HCT116 (cell line): ENCODE measurements at regions not wholly inside any gene's neighbourhood (a gene's known extent, or its start where the extent isn't known, plus 50 kb on each side); places are given as distances from the start of the nearest gene placed in this dataset.

Experiments
- ATAC-seq: fragments of 200-7000 bp; cut with Tn5 transposase; 2 replicates; pipeline ENCODE4 v1.9.1; 2020; ENCODE audit warnings: mild to moderate bottlenecking, moderate library complexity
- BruUV-seq: library from RNA; stranded (reverse); fragments of 400-500 nt; replicated peaks from 2 replicates; lab custom pipeline; 2021; lab: Mats Ljungman, UMichigan
- CTCF ChIA-PET: fragments of 300-600 bp; sonication (Branson Sonifier 250); formaldehyde crosslinking; loops from one replicate; lab custom pipeline; 2021; ENCODE audit warnings: antibody characterized with exemption; lab: Charles Lee
- POLR2A ChIA-PET: fragments of 300-600, 350-600 bp; sonication (Branson Sonifier 250); formaldehyde crosslinking; loops from one replicate; lab custom pipeline; 2021; ENCODE audit warnings: antibody characterized with exemption; lab: Charles Lee
- RAD21 ChIA-PET, 2 experiments: fragments of 300-600 bp; sonication (Branson Sonifier 250); formaldehyde crosslinking; loops; one replicate each; lab custom pipeline; 2023; ENCODE audit warnings: low total read pairs in 2 of 2; ENCODE audit not compliant: uncharacterized antibody in 2 of 2, unreplicated experiment in 2 of 2, low non-redundant PET in 1 of 2; lab: Charles Lee
- DNase-seq: peaks from one replicate; pipeline ENCODE4 v3.0.0-alpha.2; 2010; ENCODE audit warnings: low read depth, low spot score
- H2AFZ ChIP-seq: fragments of 200-600 bp; shearing (Covaris generic), sonication (generic); 2 replicates; pipeline ENCODE4 v1.6.1; 2017; ENCODE audit warnings: low read depth, mixed run types, mixed read lengths, antibody characterized with exemption, low read length; ENCODE audit not compliant: poor library complexity, severe bottlenecking
- H3K27ac ChIP-seq: 2 replicates; pipeline ENCODE4 v1.5.1; 2012; ENCODE audit warnings: low read depth, low read length
- H3K27me3 ChIP-seq: fragments of 200-600 bp; sonication (generic); 2 replicates; pipeline ENCODE4 v1.6.1; 2016; ENCODE audit warnings: mixed run types, low read length, mixed read lengths; ENCODE audit not compliant: insufficient read depth
- H3K36me3 ChIP-seq, 2 experiments: fragments of 200-500 bp in 1 of 2; fragments of 200-600 bp in 1 of 2; sonication (Bioruptor generic) in 1 of 2; sonication (generic) in 1 of 2; 2 replicates each; pipeline versions ENCODE4 v1.5.1 to v1.6.1; 2014 to 2016; ENCODE audit warnings: low read length in 2 of 2, inconsistent platforms in 1 of 2, mixed read lengths in 1 of 2, mixed run types in 1 of 2; ENCODE audit not compliant: insufficient read depth in 2 of 2, control insufficient read depth in 1 of 2
- H3K4me1 ChIP-seq, 2 experiments: fragments of 200-600 bp in 1 of 2; sonication (generic) in 1 of 2; 2 replicates each; pipeline versions ENCODE4 v1.5.1 to v1.6.1; 2012 to 2017; ENCODE audit warnings: low read length in 2 of 2, inconsistent platforms in 1 of 2, mild to moderate bottlenecking in 1 of 2, mixed read lengths in 1 of 2, mixed run types in 1 of 2, moderate library complexity in 1 of 2; ENCODE audit not compliant: insufficient read depth in 2 of 2, control insufficient read depth in 1 of 2
- H3K4me2 ChIP-seq: fragments of 200-600 bp; sonication (generic); 2 replicates; pipeline ENCODE4 v1.6.1; 2017; ENCODE audit warnings: mixed run types, low read length, mixed read lengths
- H3K4me3 ChIP-seq, 2 experiments: fragments of 200-600 bp in 1 of 2; sonication (generic) in 1 of 2; replicated peaks in 1 of 2; 2 replicates each; pipeline ENCODE4 v1.5.1; 2011 to 2016; ENCODE audit warnings: low read length in 2 of 2, control low read depth in 1 of 2, low read depth in 1 of 2, mild to moderate bottlenecking in 1 of 2, mixed read lengths in 1 of 2, mixed run types in 1 of 2
- H3K79me2 ChIP-seq: fragments of 200-600 bp; sonication (generic); 2 replicates; pipeline ENCODE4 v1.6.1; 2017; ENCODE audit warnings: mild to moderate bottlenecking, mixed run types, low read length, moderate library complexity, mixed read lengths; ENCODE audit not compliant: insufficient read depth
- H3K9ac ChIP-seq: fragments of 200-600 bp; sonication (generic); 2 replicates; pipeline ENCODE4 v1.6.1; 2016; ENCODE audit warnings: low read length, mixed read lengths
- H3K9me2 ChIP-seq: fragments of 200-600 bp; sonication (generic), shearing (Covaris generic); 2 replicates; pipeline ENCODE4 v1.6.1; 2017; ENCODE audit warnings: mixed run types, mild to moderate bottlenecking, moderate library complexity; ENCODE audit not compliant: insufficient read depth
- H3K9me3 ChIP-seq, 2 experiments: fragments of 200-500 bp in 1 of 2; fragments of 200-600 bp in 1 of 2; sonication (Bioruptor generic) in 1 of 2; sonication (generic) in 1 of 2; 2 replicates each; pipeline ENCODE4 v1.6.1; 2014 to 2017; ENCODE audit warnings: low read length in 2 of 2, mixed read lengths in 2 of 2, inconsistent platforms in 1 of 2, low read depth in 1 of 2, mild to moderate bottlenecking in 1 of 2, mixed run types in 1 of 2, moderate library complexity in 1 of 2; ENCODE audit not compliant: control insufficient read depth in 1 of 2, insufficient read depth in 1 of 2
- H4K20me1 ChIP-seq: fragments of 200-600 bp; sonication (generic), shearing (Covaris generic); 2 replicates; pipeline ENCODE4 v1.6.1; 2017; ENCODE audit warnings: mixed run types, mild to moderate bottlenecking, moderate library complexity; ENCODE audit not compliant: insufficient read depth
- ELF1 ChIP-seq: IDR thresholded peaks from 2 replicates; pipeline ENCODE4 v1.6.1; 2012; ENCODE audit warnings: low read depth, borderline replicate concordance
- POLR2AphosphoS5 ChIP-seq: IDR thresholded peaks from 2 replicates; pipeline ENCODE4 v1.6.1; 2011; ENCODE audit warnings: mild to moderate bottlenecking, low read depth, low read length, moderate library complexity
- SP1 ChIP-seq: IDR thresholded peaks from 2 replicates; pipeline ENCODE4 v1.6.1; 2012; ENCODE audit warnings: low read depth
- YY1 ChIP-seq: IDR thresholded peaks from 2 replicates; pipeline ENCODE4 v1.6.1; 2011; ENCODE audit warnings: low read length, low read depth, moderate library complexity, mild to moderate bottlenecking; ENCODE audit not compliant: insufficient replicate concordance; ENCODE audit errors: extremely low read depth
- ZFX ChIP-seq: fragments of 450-650 bp; IDR thresholded peaks from 2 replicates; pipeline ENCODE4 v1.6.1; 2017
- ZNF274 ChIP-seq: fragments of 200-500 bp; sonication (Bioruptor generic); IDR thresholded peaks from 2 replicates; pipeline ENCODE4 v1.6.1; 2014; ENCODE audit warnings: mild to moderate bottlenecking, low read depth, low read length, inconsistent platforms
- intact Hi-C: fragments of 100-400 bp; cut with micrococcal nuclease; formaldehyde crosslinking; loops from 2 replicates; pipeline ENCODE4 v1.10.0; 2022
- TF ChIP-seq, protein P1 (sequence below): IDR thresholded peaks from 2 replicates; pipeline ENCODE4 v1.6.1; 2011; ENCODE audit warnings: mild to moderate bottlenecking, low read length, moderate library complexity; ENCODE audit not compliant: insufficient replicate concordance; ENCODE audit errors: extremely low read depth
- TF ChIP-seq, protein P2 (sequence below), 3 experiments: fragments of 200-600 bp in 1 of 3; sonication (generic) in 1 of 3; IDR thresholded peaks in 2 of 3; conservative IDR thresholded peaks in 1 of 3; 2 replicates each; pipeline ENCODE4 v1.5.1; 2012 to 2017; ENCODE audit warnings: low read depth in 2 of 3, low read length in 2 of 3, antibody characterized with exemption in 1 of 3, borderline replicate concordance in 1 of 3, control low read depth in 1 of 3, mild to moderate bottlenecking in 1 of 3, mixed read lengths in 1 of 3, mixed run types in 1 of 3, moderate library complexity in 1 of 3; ENCODE audit not compliant: insufficient read depth in 1 of 3
- TF ChIP-seq, protein P3 (sequence below): IDR thresholded peaks from 2 replicates; pipeline ENCODE4 v1.6.1; 2012
- TF ChIP-seq, protein P4 (sequence below): IDR thresholded peaks from 2 replicates; pipeline ENCODE4 v1.6.1; 2012
- TF ChIP-seq, protein P5 (sequence below): IDR thresholded peaks from 2 replicates; pipeline ENCODE4 v1.6.1; 2012; ENCODE audit warnings: low read depth

DNA sequence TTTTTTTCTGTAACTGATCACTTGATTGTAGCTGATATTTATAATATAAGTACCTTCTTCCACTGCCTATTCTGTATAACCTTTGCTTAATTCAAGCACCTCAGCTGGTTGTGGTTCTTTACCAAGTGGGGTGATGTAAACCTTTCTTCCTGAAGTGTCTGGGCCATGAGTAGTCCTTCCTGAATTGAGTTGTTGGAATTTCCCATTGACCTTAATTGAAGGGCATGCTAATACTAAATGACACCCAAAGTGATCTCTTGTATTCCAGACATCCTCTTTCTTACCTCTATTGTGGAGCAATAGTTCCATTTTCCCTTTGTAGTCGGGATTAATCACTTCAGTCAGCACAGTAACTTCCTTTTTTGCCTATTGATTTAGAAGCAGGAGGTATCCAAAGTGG, 1496.8 kb upstream of the CELF4 start (continued):
- TF ChIP-seq, protein P1, sequence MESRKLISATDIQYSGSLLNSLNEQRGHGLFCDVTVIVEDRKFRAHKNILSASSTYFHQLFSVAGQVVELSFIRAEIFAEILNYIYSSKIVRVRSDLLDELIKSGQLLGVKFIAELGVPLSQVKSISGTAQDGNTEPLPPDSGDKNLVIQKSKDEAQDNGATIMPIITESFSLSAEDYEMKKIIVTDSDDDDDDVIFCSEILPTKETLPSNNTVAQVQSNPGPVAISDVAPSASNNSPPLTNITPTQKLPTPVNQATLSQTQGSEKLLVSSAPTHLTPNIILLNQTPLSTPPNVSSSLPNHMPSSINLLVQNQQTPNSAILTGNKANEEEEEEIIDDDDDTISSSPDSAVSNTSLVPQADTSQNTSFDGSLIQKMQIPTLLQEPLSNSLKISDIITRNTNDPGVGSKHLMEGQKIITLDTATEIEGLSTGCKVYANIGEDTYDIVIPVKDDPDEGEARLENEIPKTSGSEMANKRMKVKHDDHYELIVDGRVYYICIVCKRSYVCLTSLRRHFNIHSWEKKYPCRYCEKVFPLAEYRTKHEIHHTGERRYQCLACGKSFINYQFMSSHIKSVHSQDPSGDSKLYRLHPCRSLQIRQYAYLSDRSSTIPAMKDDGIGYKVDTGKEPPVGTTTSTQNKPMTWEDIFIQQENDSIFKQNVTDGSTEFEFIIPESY, result no peak
- no peak for TF ChIP-seq SP1
- TF ChIP-seq, protein P2, sequence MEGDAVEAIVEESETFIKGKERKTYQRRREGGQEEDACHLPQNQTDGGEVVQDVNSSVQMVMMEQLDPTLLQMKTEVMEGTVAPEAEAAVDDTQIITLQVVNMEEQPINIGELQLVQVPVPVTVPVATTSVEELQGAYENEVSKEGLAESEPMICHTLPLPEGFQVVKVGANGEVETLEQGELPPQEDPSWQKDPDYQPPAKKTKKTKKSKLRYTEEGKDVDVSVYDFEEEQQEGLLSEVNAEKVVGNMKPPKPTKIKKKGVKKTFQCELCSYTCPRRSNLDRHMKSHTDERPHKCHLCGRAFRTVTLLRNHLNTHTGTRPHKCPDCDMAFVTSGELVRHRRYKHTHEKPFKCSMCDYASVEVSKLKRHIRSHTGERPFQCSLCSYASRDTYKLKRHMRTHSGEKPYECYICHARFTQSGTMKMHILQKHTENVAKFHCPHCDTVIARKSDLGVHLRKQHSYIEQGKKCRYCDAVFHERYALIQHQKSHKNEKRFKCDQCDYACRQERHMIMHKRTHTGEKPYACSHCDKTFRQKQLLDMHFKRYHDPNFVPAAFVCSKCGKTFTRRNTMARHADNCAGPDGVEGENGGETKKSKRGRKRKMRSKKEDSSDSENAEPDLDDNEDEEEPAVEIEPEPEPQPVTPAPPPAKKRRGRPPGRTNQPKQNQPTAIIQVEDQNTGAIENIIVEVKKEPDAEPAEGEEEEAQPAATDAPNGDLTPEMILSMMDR (IDR thresholded peaks at IDR 0.05 in 2 of 3, conservative IDR thresholded peaks at IDR 0.05 in 1 of 3; ENCODE audit: borderline replicate concordance in 1 of 3, insufficient read depth in 1 of 3, low read depth in 2 of 3, low read length in 2 of 3), result no peak
- TF ChIP-seq, protein P3, sequence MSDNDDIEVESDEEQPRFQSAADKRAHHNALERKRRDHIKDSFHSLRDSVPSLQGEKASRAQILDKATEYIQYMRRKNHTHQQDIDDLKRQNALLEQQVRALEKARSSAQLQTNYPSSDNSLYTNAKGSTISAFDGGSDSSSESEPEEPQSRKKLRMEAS, result no peak

DNA sequence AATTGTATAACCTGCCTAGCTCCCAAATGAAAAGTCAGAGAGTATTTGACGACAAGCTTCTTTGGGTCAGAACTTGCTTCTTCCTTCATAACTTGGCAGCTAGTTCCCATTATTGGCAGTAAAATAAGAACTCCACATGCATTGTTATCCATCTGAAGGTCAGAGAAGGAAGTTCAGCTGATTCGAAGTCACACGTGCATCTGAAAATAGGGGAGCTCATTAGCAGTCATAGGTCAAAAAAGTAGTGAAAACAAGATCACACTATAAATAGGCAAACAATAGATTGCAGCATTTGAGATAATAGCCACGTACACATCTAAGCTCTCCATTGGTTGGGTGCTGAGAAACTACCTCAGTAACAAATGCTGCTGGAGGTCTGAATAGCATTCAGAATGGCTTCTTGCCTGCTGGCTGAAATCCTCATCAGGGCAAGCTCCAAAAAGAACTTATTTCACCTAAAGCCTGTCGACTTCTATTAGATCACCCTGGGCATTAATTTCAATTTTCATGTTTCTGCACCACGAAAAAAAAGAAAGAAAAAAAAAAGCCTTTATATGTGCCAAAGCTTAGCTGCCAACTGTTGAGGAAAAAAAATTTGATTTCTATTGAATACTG, 1492.9 kb upstream of the CELF4 start:
- H3K27ac ChIP-seq, result no peak overlapping the region
- DNase-seq, result no peak
- intact Hi-C loops, result no loop called here
- H3K4me2 ChIP-seq, result no peak overlapping the region
- ChIA-PET POLR2A (no interaction called here), CTCF (no interaction called here), RAD21 (no interaction called here)
- H3K79me2 ChIP-seq, result no peaks in the 10 kb centered on the region
- no peak overlapping the region for H3K4me3 ChIP-seq
- no peak for ATAC-seq
- no peaks in the 10 kb centered on the region for H3K36me3 ChIP-seq
- H4K20me1 ChIP-seq, result no peaks in the 10 kb centered on the region
- no peak overlapping the region for H2AFZ ChIP-seq
- H3K27me3 ChIP-seq, result no peaks in the 10 kb centered on the region
- no peaks in the 10 kb centered on the region for H3K9me2 ChIP-seq
- no peak overlapping the region for H3K9ac ChIP-seq
- H3K4me1 ChIP-seq, result peaks cover 0 to 7% of the 10 kb centered on the region in 2 experiments; a peak in 1 of 4 replicates
- H3K9me3 ChIP-seq, result 0 out of 4 replicates have a peak, but pooled peaks cover 1 to 3% of the 10 kb centered on the region in 2 experiments
- no TSS peak for BruUV-seq
- no peak for TF ChIP-seq ZFX
- no peak for TF ChIP-seq POLR2AphosphoS5
- TF ChIP-seq, protein P2 (IDR thresholded peaks at IDR 0.05 in 2 of 3, conservative IDR thresholded peaks at IDR 0.05 in 1 of 3; ENCODE audit: borderline replicate concordance in 1 of 3, insufficient read depth in 1 of 3, low read depth in 2 of 3, low read length in 2 of 3), result no peak
- no peak for TF ChIP-seq ELF1
- TF ChIP-seq ZNF274, result no peak
- no peak for TF ChIP-seq SP1
- TF ChIP-seq, protein P4, sequence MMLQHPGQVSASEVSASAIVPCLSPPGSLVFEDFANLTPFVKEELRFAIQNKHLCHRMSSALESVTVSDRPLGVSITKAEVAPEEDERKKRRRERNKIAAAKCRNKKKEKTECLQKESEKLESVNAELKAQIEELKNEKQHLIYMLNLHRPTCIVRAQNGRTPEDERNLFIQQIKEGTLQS, result no peak
- TF ChIP-seq, protein P5, sequence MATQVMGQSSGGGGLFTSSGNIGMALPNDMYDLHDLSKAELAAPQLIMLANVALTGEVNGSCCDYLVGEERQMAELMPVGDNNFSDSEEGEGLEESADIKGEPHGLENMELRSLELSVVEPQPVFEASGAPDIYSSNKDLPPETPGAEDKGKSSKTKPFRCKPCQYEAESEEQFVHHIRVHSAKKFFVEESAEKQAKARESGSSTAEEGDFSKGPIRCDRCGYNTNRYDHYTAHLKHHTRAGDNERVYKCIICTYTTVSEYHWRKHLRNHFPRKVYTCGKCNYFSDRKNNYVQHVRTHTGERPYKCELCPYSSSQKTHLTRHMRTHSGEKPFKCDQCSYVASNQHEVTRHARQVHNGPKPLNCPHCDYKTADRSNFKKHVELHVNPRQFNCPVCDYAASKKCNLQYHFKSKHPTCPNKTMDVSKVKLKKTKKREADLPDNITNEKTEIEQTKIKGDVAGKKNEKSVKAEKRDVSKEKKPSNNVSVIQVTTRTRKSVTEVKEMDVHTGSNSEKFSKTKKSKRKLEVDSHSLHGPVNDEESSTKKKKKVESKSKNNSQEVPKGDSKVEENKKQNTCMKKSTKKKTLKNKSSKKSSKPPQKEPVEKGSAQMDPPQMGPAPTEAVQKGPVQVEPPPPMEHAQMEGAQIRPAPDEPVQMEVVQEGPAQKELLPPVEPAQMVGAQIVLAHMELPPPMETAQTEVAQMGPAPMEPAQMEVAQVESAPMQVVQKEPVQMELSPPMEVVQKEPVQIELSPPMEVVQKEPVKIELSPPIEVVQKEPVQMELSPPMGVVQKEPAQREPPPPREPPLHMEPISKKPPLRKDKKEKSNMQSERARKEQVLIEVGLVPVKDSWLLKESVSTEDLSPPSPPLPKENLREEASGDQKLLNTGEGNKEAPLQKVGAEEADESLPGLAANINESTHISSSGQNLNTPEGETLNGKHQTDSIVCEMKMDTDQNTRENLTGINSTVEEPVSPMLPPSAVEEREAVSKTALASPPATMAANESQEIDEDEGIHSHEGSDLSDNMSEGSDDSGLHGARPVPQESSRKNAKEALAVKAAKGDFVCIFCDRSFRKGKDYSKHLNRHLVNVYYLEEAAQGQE, result no peak
- TF ChIP-seq YY1, result no peak
- TF ChIP-seq, protein P3, result no peak
